ENCODE measurements at regions not wholly inside any gene's neighbourhood (a gene's known extent, or its start where the extent isn't known, plus 50 kb on each side); places are given as distances from the start of the nearest gene placed in this dataset.
"Not testable (repeated sequence)": the region's sequence is repeated elsewhere in the genome, so short reads cannot be mapped to it uniquely, and the experiment has no call there.

DNA sequence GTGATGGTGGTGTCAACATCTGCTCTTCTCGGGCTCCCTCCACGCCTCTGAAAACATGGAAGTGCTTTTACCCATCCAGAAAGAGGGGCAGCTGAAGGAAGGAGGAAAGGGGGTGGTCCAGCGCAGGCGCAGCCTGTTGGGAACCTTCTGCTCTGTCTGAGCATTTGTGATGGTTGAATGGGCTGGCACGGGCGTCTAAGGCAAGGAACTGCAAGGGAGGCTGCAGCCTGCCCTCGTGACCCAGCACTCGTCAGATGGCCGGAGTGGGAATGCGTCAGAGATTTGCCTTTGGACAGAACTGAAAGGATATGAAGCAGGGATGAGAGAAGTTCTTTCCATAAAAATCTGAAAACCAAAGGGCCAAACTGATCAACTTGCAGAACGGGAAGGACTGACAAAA is 62.3 kb upstream of the PLGLB2 start:
- DNase-seq (ENCODE audit: low read depth in 4 of 4, low spot score in 2 of 4), result not testable (repeated sequence)

GRCh38 chr2:87686873-87687549 is 60.9 kb upstream of the PLGLB2 start:
- not testable (repeated sequence) for DNase-seq (ENCODE audit: low read depth in 4 of 4, low spot score in 2 of 4)

GRCh38 chr2:87687550-87688270 is 60.2 kb upstream of the PLGLB2 start:
- DNase-seq (ENCODE audit: low read depth in 4 of 4, low spot score in 2 of 4), result not testable (repeated sequence)

DNA sequence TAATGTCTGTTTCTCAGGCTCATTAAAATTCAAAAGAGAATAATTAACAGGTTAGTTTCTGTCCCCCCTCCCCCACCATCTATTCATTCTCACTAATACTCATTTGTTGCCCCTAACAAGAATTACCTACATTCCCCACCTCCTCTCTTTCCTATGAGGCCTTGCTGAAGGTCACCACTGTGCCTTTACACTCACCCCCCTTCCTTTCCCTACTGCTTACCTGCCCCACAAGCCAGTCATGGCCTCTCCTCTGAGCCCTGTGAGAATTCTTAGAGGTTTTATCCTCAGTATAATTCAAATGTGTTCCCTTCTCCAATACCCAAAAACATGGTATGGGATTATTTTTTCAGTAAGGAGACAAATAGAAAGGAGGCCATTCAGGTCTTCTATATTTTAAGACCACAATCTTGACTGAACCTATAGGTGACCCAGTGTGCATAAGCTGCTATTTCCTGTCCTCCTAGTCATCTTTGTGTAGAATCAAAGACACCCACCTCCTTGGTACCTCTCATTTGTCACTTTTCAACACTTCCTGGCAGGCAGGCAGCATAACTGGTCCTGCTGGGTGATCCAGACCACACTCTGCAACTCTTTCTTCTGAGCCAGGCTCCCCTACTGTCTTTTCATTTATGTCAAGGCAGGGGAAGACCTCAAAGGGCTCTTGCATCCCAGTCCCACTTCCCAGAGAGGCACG is 55.8 kb upstream of the PLGLB2 start:
- not testable (repeated sequence) for DNase-seq (ENCODE audit: low read depth in 4 of 4, low spot score in 2 of 4)

- DNase-seq (ENCODE audit: low read depth in 4 of 4, low spot score in 2 of 4), result not testable (repeated sequence)
These were observed 55.0 kb upstream of the PLGLB2 start for GRCh38 chr2:87692914-87693313.

- not testable (repeated sequence) for DNase-seq (ENCODE audit: low read depth in 4 of 4, low spot score in 2 of 4)
These were observed 54.0 kb upstream of the PLGLB2 start for GRCh38 chr2:87693882-87694281.

- not testable (repeated sequence) for DNase-seq (ENCODE audit: low read depth in 4 of 4, low spot score in 2 of 4)
These were observed 52.1 kb upstream of the PLGLB2 start for GRCh38 chr2:87695596-87696323.

Data from left renal cortex interstitium (tissue), 4 donors.